Stimulated activated CD8-positive, alpha-beta memory T cell treated with anti-CD3 and anti-CD28 coated beads, Interleukin-12 subunit alpha, Interleukin-12 subunit beta, amount 100 ng/mL, for 24 hours (primary cell): ENCODE measurements at regions not wholly inside any gene's neighbourhood (a gene's known extent, or its start where the extent isn't known, plus 50 kb on each side); places are given as distances from the start of the nearest gene placed in this dataset.
"Not testable (repeated sequence)": the region's sequence is repeated elsewhere in the genome, so short reads cannot be mapped to it uniquely, and the experiment has no call there.

ENCODE experiments used
- DNase-seq: peaks from one replicate; pipeline ENCODE4 v3.0.0-alpha.2; 2020; ENCODE audit errors: extremely low read depth

GRCh38 chr9:39463696-39464095 lies 108.2 kb downstream of the SPATA31A1 start:
- DNase-seq: not testable (repeated sequence)

GRCh38 chr9:39464122-39464777 lies 108.8 kb downstream of the SPATA31A1 start:
- peak; percentile 32 for DNase-seq

GRCh38 chr9:39474499-39474898 lies 119.0 kb downstream of the SPATA31A1 start:
- not testable (repeated sequence) for DNase-seq

GRCh38 chr9:39483073-39483472 lies 127.6 kb downstream of the SPATA31A1 start:
- not testable (repeated sequence) for DNase-seq

GRCh38 chr9:39483880-39484279 lies 128.4 kb downstream of the SPATA31A1 start:
- not testable (repeated sequence) for DNase-seq

- not testable (repeated sequence) for DNase-seq
Measured at GRCh38 chr9:39484292-39484691, 128.8 kb downstream of the SPATA31A1 start.

GRCh38 chr9:39487477-39487876 lies 132.0 kb downstream of the SPATA31A1 start:
- DNase-seq: not testable (repeated sequence)

GRCh38 chr9:39496248-39496647 lies 140.8 kb downstream of the SPATA31A1 start:
- not testable (repeated sequence) for DNase-seq

GRCh38 chr9:39503178-39503577 lies 147.7 kb downstream of the SPATA31A1 start:
- not testable (repeated sequence) for DNase-seq

- not testable (repeated sequence) for DNase-seq
Measured at GRCh38 chr9:39527387-39528029, 172.0 kb downstream of the SPATA31A1 start.

- DNase-seq: not testable (repeated sequence)
Measured at GRCh38 chr9:39532597-39532996, 177.1 kb downstream of the SPATA31A1 start.

- DNase-seq: not testable (repeated sequence)
Measured at GRCh38 chr9:39533001-39533762, 177.7 kb downstream of the SPATA31A1 start.

- not testable (repeated sequence) for DNase-seq
Measured at GRCh38 chr9:39533763-39534548, 178.5 kb downstream of the SPATA31A1 start.

GRCh38 chr9:39534897-39535296 lies 179.4 kb downstream of the SPATA31A1 start:
- not testable (repeated sequence) for DNase-seq

- DNase-seq: not testable (repeated sequence)
Measured at GRCh38 chr9:39542157-39542556, 186.7 kb downstream of the SPATA31A1 start.

GRCh38 chr9:39545079-39545478 lies 189.6 kb downstream of the SPATA31A1 start:
- not testable (repeated sequence) for DNase-seq

- DNase-seq: not testable (repeated sequence)
Measured at GRCh38 chr9:39550573-39550972, 195.1 kb downstream of the SPATA31A1 start.

- not testable (repeated sequence) for DNase-seq
Measured at GRCh38 chr9:39551544-39551943, 196.1 kb downstream of the SPATA31A1 start.

GRCh38 chr9:39552242-39552881 lies 196.9 kb downstream of the SPATA31A1 start:
- not testable (repeated sequence) for DNase-seq

- not testable (repeated sequence) for DNase-seq
Measured at GRCh38 chr9:39554352-39554751, 198.9 kb downstream of the SPATA31A1 start.

GRCh38 chr9:39559384-39559783 lies 203.9 kb downstream of the SPATA31A1 start:
- DNase-seq: not testable (repeated sequence)
